GM18520 (cell line): ENCODE measurements at regions not wholly inside any gene's neighbourhood (a gene's known extent, or its start where the extent isn't known, plus 50 kb on each side); places are given as distances from the start of the nearest gene placed in this dataset.

Experiments
- ATAC-seq: cut with Tn5 transposase; IDR thresholded peaks from one replicate; pipeline ENCODE4 v1.9.1; 2021; ENCODE audit not compliant: unreplicated experiment

GRCh38 chr18:32544088-32544487, 73.4 kb upstream of the GAREM1 start:
- no peak for ATAC-seq

GRCh38 chr18:32542221-32542798, 71.6 kb upstream of the GAREM1 start:
- no peak for ATAC-seq

GRCh38 chr18:32530947-32531651, 60.4 kb upstream of the GAREM1 start:
- peak; percentile 91 for ATAC-seq

- no peak for ATAC-seq
Observed at GRCh38 chr18:32529722-32530420, 59.2 kb upstream of the GAREM1 start.

GRCh38 chr18:32520771-32521170, 50.1 kb upstream of the GAREM1 start:
- no peak for ATAC-seq
